Trophoblast cell (in vitro differentiated cells and primary cell): ENCODE measurements at regions not wholly inside any gene's neighbourhood (a gene's known extent, or its start where the extent isn't known, plus 50 kb on each side); places are given as distances from the start of the nearest gene placed in this dataset.
"Not testable (repeated sequence)": the region's sequence is repeated elsewhere in the genome, so short reads cannot be mapped to it uniquely, and the experiment has no call there.

Experiments
- DNase-seq, 2 donors: peaks; one replicate each; pipeline ENCODE4 v3.0.0-alpha.2; 2016
- H2AFZ ChIP-seq: 2 replicates; pipeline ENCODE4 v1.6.1; 2013; ENCODE audit warnings: low read length, moderate library complexity, mild to moderate bottlenecking; ENCODE audit not compliant: insufficient read depth, poor library complexity
- H2AK5ac ChIP-seq: 2 replicates; pipeline ENCODE4 v1.6.1; 2013; ENCODE audit warnings: mild to moderate bottlenecking, low read length
- H2BK120ac ChIP-seq: 2 replicates; pipeline ENCODE4 v1.6.1; 2013; ENCODE audit warnings: low read length, mild to moderate bottlenecking, moderate library complexity; ENCODE audit not compliant: insufficient read depth, poor library complexity
- H2BK12ac ChIP-seq: 2 replicates; pipeline ENCODE4 v1.6.1; 2013; ENCODE audit warnings: mild to moderate bottlenecking, low read length, moderate library complexity
- H2BK5ac ChIP-seq: 2 replicates; pipeline ENCODE4 v1.6.1; 2013; ENCODE audit warnings: low read length, low read depth, moderate library complexity, mild to moderate bottlenecking; ENCODE audit not compliant: poor library complexity
- H3K14ac ChIP-seq: 2 replicates; pipeline ENCODE4 v1.6.1; 2013; ENCODE audit warnings: mild to moderate bottlenecking, low read length
- H3K18ac ChIP-seq: 2 replicates; pipeline ENCODE4 v1.6.1; 2013; ENCODE audit warnings: mild to moderate bottlenecking, low read length
- H3K23ac ChIP-seq: 2 replicates; pipeline ENCODE4 v1.6.1; 2013; ENCODE audit warnings: low read length
- H3K27ac ChIP-seq: 2 replicates; pipeline ENCODE4 v1.5.1; 2013; ENCODE audit warnings: low read depth, mild to moderate bottlenecking, inconsistent platforms, low read length, moderate library complexity
- H3K27me3 ChIP-seq: 2 replicates; pipeline ENCODE4 v1.6.1; 2013; ENCODE audit warnings: inconsistent platforms, mild to moderate bottlenecking, low read length, moderate library complexity; ENCODE audit not compliant: insufficient read depth
- H3K36me3 ChIP-seq, 2 experiments: 1 replicate in 1 of 2; 2 replicates in 1 of 2; pipeline ENCODE4 v1.6.1; 2013; ENCODE audit warnings: low read length in 2 of 2, mild to moderate bottlenecking in 2 of 2, moderate library complexity in 1 of 2; ENCODE audit not compliant: insufficient read depth in 2 of 2, control insufficient read depth in 1 of 2
- H3K4ac ChIP-seq: 2 replicates; pipeline ENCODE4 v1.6.1; 2013; ENCODE audit warnings: low read depth, mild to moderate bottlenecking, low read length, moderate library complexity
- H3K4me1 ChIP-seq, 2 experiments: 1 replicate in 1 of 2; 2 replicates in 1 of 2; pipeline ENCODE4 v1.6.1; 2013; ENCODE audit warnings: low read length in 2 of 2, mild to moderate bottlenecking in 2 of 2, moderate library complexity in 1 of 2; ENCODE audit not compliant: insufficient read depth in 2 of 2, control insufficient read depth in 1 of 2
- H3K4me2 ChIP-seq: 2 replicates; pipeline ENCODE4 v1.6.1; 2013; ENCODE audit warnings: inconsistent platforms, mild to moderate bottlenecking, low read length, moderate library complexity
- H3K4me3 ChIP-seq: 2 replicates; pipeline ENCODE4 v1.5.1; 2013; ENCODE audit warnings: mild to moderate bottlenecking, low read depth, low read length, inconsistent platforms
- H3K79me1 ChIP-seq: one replicate; pipeline ENCODE4 v1.6.1; 2013; ENCODE audit warnings: low read length
- H3K79me2 ChIP-seq: 2 replicates; pipeline ENCODE4 v1.6.1; 2013; ENCODE audit warnings: low read length, mild to moderate bottlenecking; ENCODE audit not compliant: control insufficient read depth, insufficient read depth, poor library complexity
- H3K9ac ChIP-seq: 2 replicates; pipeline ENCODE4 v1.6.1; 2013; ENCODE audit warnings: mild to moderate bottlenecking, low read length
- H3K9me3 ChIP-seq: 2 replicates; pipeline ENCODE4 v1.6.1; 2013; ENCODE audit warnings: low read depth, mild to moderate bottlenecking, control low read depth, inconsistent platforms, low read length; ENCODE audit not compliant: insufficient read depth
- H4K12ac ChIP-seq: 2 replicates; pipeline ENCODE4 v1.6.1; 2013; ENCODE audit warnings: low read depth, mild to moderate bottlenecking, low read length, moderate library complexity
- H4K8ac ChIP-seq: 2 replicates; pipeline ENCODE4 v1.6.1; 2013; ENCODE audit warnings: low read depth, mild to moderate bottlenecking, low read length, moderate library complexity
- H4K91ac ChIP-seq: one replicate; pipeline ENCODE4 v1.6.1; 2013; ENCODE audit warnings: low read depth, mild to moderate bottlenecking, low read length, moderate library complexity
- WGBS: extraction: QIAGEN DNeasy Blood & Tissue Kit; methylation state at CpG from one replicate; pipeline ENCODE4 v1.1.7; 2013; ENCODE audit warnings: missing lambda C conversion rate; ENCODE audit not compliant: insufficient read length, insufficient coverage; ENCODE audit errors: extremely low coverage; 5-methylcytosine and 5-hydroxymethylcytosine counted together

- not testable (repeated sequence) for H3K4me2 ChIP-seq, H3K23ac ChIP-seq, H2AK5ac ChIP-seq, H4K12ac ChIP-seq, H4K91ac ChIP-seq, H4K8ac ChIP-seq, H2AFZ ChIP-seq, H3K4me3 ChIP-seq, H3K9ac ChIP-seq, H2BK5ac ChIP-seq, H3K9me3 ChIP-seq, H3K79me2 ChIP-seq, H3K4ac ChIP-seq, H3K4me1 ChIP-seq, H3K18ac ChIP-seq, H2BK120ac ChIP-seq, H3K79me1 ChIP-seq, H2BK12ac ChIP-seq, H3K27ac ChIP-seq, H3K36me3 ChIP-seq, H3K27me3 ChIP-seq, H3K14ac ChIP-seq
- peak; percentile 81 to 83 for DNase-seq
- no CpG with 5 or more reads among the region's 7 CpGs for WGBS
Observed at GRCh38 chr6:57946084-57946768, 628.8 kb downstream of the PRIM2 start.

- not testable (repeated sequence) for H2AK5ac ChIP-seq, H3K4ac ChIP-seq, H3K27me3 ChIP-seq, H3K14ac ChIP-seq, H3K4me1 ChIP-seq, H3K27ac ChIP-seq, H2BK5ac ChIP-seq, H3K23ac ChIP-seq, H3K4me3 ChIP-seq, H3K79me1 ChIP-seq, H2AFZ ChIP-seq, H3K9ac ChIP-seq, H3K79me2 ChIP-seq, H3K4me2 ChIP-seq, DNase-seq, H2BK120ac ChIP-seq, H4K91ac ChIP-seq, H4K8ac ChIP-seq, H4K12ac ChIP-seq, H2BK12ac ChIP-seq, H3K18ac ChIP-seq, H3K36me3 ChIP-seq, H3K9me3 ChIP-seq
- no CpG with 5 or more reads among the region's 11 CpGs for WGBS
Observed at GRCh38 chr6:57946769-57947091, 629.3 kb downstream of the PRIM2 start.

DNA sequence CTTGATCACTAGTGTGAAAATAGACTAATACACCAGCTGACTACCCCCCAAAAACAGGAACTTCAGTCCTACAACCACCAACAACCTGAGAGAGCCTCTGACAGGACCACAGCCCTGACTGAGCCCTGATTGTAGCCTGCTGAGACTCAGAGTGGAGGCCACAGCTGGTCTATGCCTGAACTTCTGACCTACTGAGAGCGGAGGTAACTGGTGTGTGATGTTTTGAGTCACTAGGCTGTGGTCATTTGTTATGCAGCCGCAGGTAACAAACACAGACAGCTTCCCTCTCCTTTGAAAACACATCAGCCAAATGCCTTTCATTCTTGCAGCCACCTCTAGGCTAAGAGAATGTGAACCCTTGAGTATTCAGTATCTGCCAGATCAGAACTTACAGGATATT is 631.1 kb downstream of the PRIM2 start:
- H2BK12ac ChIP-seq, H3K18ac ChIP-seq, H3K14ac ChIP-seq, H3K4me1 ChIP-seq, H3K27me3 ChIP-seq, H3K9me3 ChIP-seq, H3K27ac ChIP-seq, H4K12ac ChIP-seq, H3K4ac ChIP-seq, H3K4me3 ChIP-seq, H4K91ac ChIP-seq, H3K9ac ChIP-seq, H2AFZ ChIP-seq, H4K8ac ChIP-seq, H3K36me3 ChIP-seq, H2AK5ac ChIP-seq, H2BK120ac ChIP-seq, H3K23ac ChIP-seq, H3K79me2 ChIP-seq, H3K4me2 ChIP-seq, H3K79me1 ChIP-seq, H2BK5ac ChIP-seq: not testable (repeated sequence)
- whole genome bisulfite sequencing = no CpG with 5 or more reads among the region's 2 CpGs
- DNase-seq = peak; percentile 57 to 63

DNA sequence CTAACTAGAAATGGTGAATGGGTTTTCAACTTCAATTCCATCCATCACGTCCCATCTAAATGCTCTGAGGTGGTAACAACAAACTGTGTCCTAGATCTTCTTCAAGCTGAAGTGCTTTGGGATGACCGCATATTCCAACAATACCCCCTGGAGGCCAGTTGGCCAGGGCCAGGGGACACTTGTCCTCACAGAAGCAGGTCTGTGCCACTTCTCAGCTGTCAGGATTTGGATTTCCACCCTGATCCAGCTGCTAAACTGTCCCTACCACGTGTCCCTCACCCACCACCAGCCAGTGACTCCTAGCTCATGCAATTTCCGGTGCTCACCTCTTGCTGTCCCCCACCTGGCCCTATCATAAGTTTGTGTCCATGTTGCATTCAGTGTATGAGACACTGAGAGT is 633.0 kb downstream of the PRIM2 start:
- not testable (repeated sequence) for H3K23ac ChIP-seq, H3K79me1 ChIP-seq, H3K14ac ChIP-seq, H2BK12ac ChIP-seq, DNase-seq, H2BK5ac ChIP-seq, H3K27me3 ChIP-seq, H4K8ac ChIP-seq, H3K18ac ChIP-seq, H2AK5ac ChIP-seq, H3K4me3 ChIP-seq, H3K9me3 ChIP-seq, H3K36me3 ChIP-seq, H2AFZ ChIP-seq, H3K4ac ChIP-seq, H3K4me2 ChIP-seq, H2BK120ac ChIP-seq, H4K91ac ChIP-seq, H4K12ac ChIP-seq, H3K4me1 ChIP-seq, H3K79me2 ChIP-seq, H3K9ac ChIP-seq, H3K27ac ChIP-seq
- no CpG with 5 or more reads among the region's 4 CpGs for WGBS
